HEK293T (cell line): ENCODE measurements at regions not wholly inside any gene's neighbourhood (a gene's known extent, or its start where the extent isn't known, plus 50 kb on each side); places are given as distances from the start of the nearest gene placed in this dataset.

Experiments used
- ARNT ChIP-seq: fragments of 450-650 bp; IDR thresholded peaks from 2 replicates; pipeline ENCODE4 v1.6.1; 2017; ENCODE audit warnings: mild to moderate bottlenecking
- BHLHE40 ChIP-seq: fragments of 450-650 bp; IDR thresholded peaks from 2 replicates; pipeline ENCODE4 v1.6.1; 2016; ENCODE audit warnings: mild to moderate bottlenecking, moderate library complexity, borderline replicate concordance
- CTBP1 ChIP-seq: fragments of 450-650 bp; IDR thresholded peaks from 2 replicates; pipeline ENCODE4 v1.6.1; 2016; ENCODE audit warnings: borderline replicate concordance
- ELF4 ChIP-seq: fragments of 450-650 bp; IDR thresholded peaks from 2 replicates; pipeline ENCODE4 v1.6.1; 2017; ENCODE audit warnings: antibody characterized with exemption
- FOXA1 ChIP-seq: fragments of 450-650 bp; IDR thresholded peaks from 2 replicates; pipeline ENCODE4 v1.6.1; 2016; ENCODE audit warnings: mild to moderate bottlenecking
- FOXK2 ChIP-seq: fragments of 450-650 bp; IDR thresholded peaks from 2 replicates; pipeline ENCODE4 v1.6.1; 2016; ENCODE audit warnings: mild to moderate bottlenecking
- FOXM1 ChIP-seq: fragments of 450-650 bp; IDR thresholded peaks from 2 replicates; pipeline ENCODE4 v1.6.1; 2017; ENCODE audit warnings: mild to moderate bottlenecking, borderline replicate concordance
- HDGF ChIP-seq: fragments of 450-650 bp; IDR thresholded peaks from 2 replicates; pipeline ENCODE4 v1.6.1; 2017; ENCODE audit warnings: antibody characterized with exemption, borderline replicate concordance
- NFRKB ChIP-seq: fragments of 450-650 bp; IDR thresholded peaks from 2 replicates; pipeline ENCODE4 v1.6.1; 2016; ENCODE audit warnings: mild to moderate bottlenecking, moderate library complexity
- SP1 ChIP-seq: fragments of 450-650 bp; IDR thresholded peaks from 2 replicates; pipeline ENCODE4 v1.6.1; 2017
- SUZ12 ChIP-seq: fragments of 450-650 bp; IDR thresholded peaks from 2 replicates; pipeline ENCODE4 v1.6.1; 2016; ENCODE audit warnings: mild to moderate bottlenecking
- TARDBP ChIP-seq: fragments of 450-650 bp; IDR thresholded peaks from 2 replicates; pipeline ENCODE4 v1.6.1; 2016
- ZNF384 ChIP-seq: fragments of 450-650 bp; IDR thresholded peaks from 2 replicates; pipeline ENCODE4 v1.6.1; 2016
- TF ChIP-seq, protein P1 (sequence below): fragments of 450-650 bp; IDR thresholded peaks from 2 replicates; pipeline ENCODE4 v1.6.1; 2016

DNA sequence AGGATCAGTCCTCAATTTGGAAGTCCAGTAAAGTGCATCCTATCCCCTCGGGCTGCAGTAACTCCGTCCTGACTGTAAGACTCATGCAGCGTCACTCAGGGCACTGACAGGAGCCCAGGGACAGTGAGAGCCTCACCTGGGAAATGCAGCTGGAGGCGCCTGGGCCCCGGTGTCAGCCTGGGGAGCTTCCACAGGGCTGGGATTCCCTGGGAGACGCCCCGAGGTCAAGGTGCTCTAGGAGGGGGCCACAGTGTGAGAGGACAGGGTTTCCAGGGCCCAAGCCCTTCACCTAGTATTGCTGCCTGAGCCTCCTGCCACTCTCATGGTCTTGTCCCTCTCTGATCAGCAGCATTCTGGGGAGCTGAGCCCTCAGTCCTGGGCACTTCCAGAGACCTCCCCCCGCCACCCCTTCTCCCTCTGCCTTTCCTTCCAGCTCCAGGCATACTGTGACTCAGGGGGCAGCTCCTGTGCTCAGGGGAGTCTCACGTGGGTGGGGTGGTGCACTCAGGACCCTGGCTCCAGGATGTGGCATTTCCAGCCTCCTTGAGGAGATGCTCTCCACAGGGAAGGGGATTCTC, 99.1 kb upstream of the IGLL5 start:
- TF ChIP-seq TARDBP (no peak), FOXK2 (no peak), HDGF (no peak), SUZ12 (no peak), ELF4 (no peak), CTBP1 (no peak), FOXM1 (no peak), BHLHE40 (no peak), NFRKB (no peak), ZNF384 (no peak), SP1 (no peak), FOXA1 (no peak), ARNT (no peak)
- TF ChIP-seq, protein P1, sequence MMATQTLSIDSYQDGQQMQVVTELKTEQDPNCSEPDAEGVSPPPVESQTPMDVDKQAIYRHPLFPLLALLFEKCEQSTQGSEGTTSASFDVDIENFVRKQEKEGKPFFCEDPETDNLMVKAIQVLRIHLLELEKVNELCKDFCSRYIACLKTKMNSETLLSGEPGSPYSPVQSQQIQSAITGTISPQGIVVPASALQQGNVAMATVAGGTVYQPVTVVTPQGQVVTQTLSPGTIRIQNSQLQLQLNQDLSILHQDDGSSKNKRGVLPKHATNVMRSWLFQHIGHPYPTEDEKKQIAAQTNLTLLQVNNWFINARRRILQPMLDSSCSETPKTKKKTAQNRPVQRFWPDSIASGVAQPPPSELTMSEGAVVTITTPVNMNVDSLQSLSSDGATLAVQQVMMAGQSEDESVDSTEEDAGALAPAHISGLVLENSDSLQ, result no peak
